ENCODE measurements at regions not wholly inside any gene's neighbourhood (a gene's known extent, or its start where the extent isn't known, plus 50 kb on each side); places are given as distances from the start of the nearest gene placed in this dataset.

DNA sequence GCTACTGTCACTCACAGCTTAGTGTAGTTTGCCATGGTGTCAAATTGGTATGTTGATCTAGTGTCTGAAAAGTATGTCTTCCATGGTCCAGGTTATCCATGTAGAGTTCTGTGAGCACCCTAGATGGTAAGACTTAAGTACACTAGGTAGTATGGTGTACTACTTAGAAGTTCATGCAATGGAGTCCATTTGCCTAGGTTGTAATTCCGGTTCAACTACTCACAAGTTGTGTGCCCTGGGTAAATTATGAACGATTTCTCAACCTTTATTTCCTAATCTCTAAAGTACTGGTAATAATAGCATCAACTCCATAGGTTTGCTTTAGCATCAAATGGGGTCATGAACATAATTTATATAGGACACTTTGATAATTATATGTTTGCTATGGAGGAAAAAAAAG is 666.2 kb upstream of the CELF2 start:
- Histone ChIP-seq H3K36me3 (ENCODE audit: low read length) (no peaks in the 10 kb centered on the region), H3K9ac (ENCODE audit: low read length) (no peak overlapping the region), H3K4me2 (ENCODE audit: low read depth, low read length, poor library complexity, severe bottlenecking) (no peak overlapping the region), H3K27me3 (ENCODE audit: low read length) (no peaks in the 10 kb centered on the region), H3K9me3 (ENCODE audit: insufficient read depth, low read length) (no peaks in the 10 kb centered on the region), H3K4me3 (ENCODE audit: insufficient read depth, low read length, poor library complexity, severe bottlenecking) (no peak overlapping the region), H3K9me2 (replicated peaks; ENCODE audit: insufficient read depth, low read length) (no peaks in the 10 kb centered on the region), H3K79me2 (ENCODE audit: insufficient read depth, low read length) (no peaks in the 10 kb centered on the region), H4K20me1 (ENCODE audit: low read depth, low read length) (no peaks in the 10 kb centered on the region), H3K27ac (ENCODE audit: low read depth, low read length) (no peak overlapping the region), H2AFZ (ENCODE audit: low read depth, low read length, severe bottlenecking) (no peak overlapping the region), H3F3A (ENCODE audit: insufficient read depth) (no peaks in the 10 kb centered on the region)
- no peak for TF ChIP-seq EZH2phosphoT487 (conservative IDR thresholded peaks at IDR 0.05; ENCODE audit: low read length)
- TF ChIP-seq, protein P1, sequence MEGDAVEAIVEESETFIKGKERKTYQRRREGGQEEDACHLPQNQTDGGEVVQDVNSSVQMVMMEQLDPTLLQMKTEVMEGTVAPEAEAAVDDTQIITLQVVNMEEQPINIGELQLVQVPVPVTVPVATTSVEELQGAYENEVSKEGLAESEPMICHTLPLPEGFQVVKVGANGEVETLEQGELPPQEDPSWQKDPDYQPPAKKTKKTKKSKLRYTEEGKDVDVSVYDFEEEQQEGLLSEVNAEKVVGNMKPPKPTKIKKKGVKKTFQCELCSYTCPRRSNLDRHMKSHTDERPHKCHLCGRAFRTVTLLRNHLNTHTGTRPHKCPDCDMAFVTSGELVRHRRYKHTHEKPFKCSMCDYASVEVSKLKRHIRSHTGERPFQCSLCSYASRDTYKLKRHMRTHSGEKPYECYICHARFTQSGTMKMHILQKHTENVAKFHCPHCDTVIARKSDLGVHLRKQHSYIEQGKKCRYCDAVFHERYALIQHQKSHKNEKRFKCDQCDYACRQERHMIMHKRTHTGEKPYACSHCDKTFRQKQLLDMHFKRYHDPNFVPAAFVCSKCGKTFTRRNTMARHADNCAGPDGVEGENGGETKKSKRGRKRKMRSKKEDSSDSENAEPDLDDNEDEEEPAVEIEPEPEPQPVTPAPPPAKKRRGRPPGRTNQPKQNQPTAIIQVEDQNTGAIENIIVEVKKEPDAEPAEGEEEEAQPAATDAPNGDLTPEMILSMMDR (IDR thresholded peaks at IDR 0.05; ENCODE audit: insufficient read depth, low read length, poor library complexity, severe bottlenecking): no peak

DNA sequence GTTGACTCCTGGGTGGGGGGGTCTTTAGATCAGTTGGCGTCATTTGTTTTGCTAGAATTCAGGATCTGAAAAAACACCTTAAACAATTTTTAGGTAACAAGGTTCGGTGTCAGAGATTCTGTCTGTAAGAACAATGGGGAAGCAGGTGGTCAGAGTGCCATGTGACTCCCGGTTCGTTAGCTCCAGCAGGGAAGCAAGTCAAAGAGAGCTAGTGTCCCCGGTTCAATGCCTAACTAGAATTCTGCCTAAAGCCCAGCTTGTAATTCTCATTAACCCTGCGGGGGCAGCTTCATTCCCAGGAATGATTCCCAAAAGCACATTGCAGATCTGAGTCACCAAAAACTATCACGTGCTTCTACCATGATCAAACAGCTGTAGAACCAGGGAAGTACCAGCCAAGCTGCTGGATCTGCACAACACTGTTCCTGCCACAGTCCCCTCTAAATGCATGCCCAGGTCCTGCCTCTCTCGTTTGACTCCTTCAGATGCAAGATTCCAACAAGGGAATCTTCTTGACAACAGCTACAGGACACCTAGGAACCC is 664.3 kb upstream of the CELF2 start:
- H3K9me3 ChIP-seq (ENCODE audit: insufficient read depth, low read length): no peaks in the 10 kb centered on the region
- TF ChIP-seq EZH2phosphoT487 (conservative IDR thresholded peaks at IDR 0.05; ENCODE audit: low read length): no peak
- TF ChIP-seq, protein P1 (IDR thresholded peaks at IDR 0.05; ENCODE audit: insufficient read depth, low read length, poor library complexity, severe bottlenecking): no peak
- no peak overlapping the region for H3K4me3 ChIP-seq (ENCODE audit: insufficient read depth, low read length, poor library complexity, severe bottlenecking)

DNA sequence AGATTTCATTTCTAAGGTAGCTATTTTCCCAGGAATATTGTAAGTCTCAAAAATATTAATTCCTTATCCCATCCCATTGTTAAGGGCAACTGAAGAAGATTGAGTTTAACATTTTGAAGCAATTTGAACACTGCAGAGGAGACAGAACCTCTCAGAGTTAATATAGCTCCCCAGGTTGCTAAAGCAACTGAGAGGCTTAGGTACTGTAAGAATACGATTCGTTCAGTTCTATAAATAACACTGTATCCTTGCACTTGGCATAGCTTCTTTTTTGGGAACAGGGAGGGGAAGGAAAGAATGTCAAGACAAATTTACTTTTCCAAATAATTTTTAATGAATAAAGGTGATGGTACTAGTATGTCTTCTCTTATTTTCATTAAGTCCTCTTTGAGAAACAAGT is 658.4 kb upstream of the CELF2 start:
- no peaks in the 10 kb centered on the region for H4K20me1 ChIP-seq (ENCODE audit: low read depth, low read length)
- H3K36me3 ChIP-seq (ENCODE audit: low read length): no peaks in the 10 kb centered on the region
- no peaks in the 10 kb centered on the region for H3K9me3 ChIP-seq (ENCODE audit: insufficient read depth, low read length)
- H3K27ac ChIP-seq (ENCODE audit: low read depth, low read length): no peak overlapping the region
- H3K27me3 ChIP-seq (ENCODE audit: low read length): no peaks in the 10 kb centered on the region
- H3K4me2 ChIP-seq (ENCODE audit: low read depth, low read length, poor library complexity, severe bottlenecking): no peak overlapping the region
- H2AFZ ChIP-seq (ENCODE audit: low read depth, low read length, severe bottlenecking): no peak overlapping the region
- TF ChIP-seq, protein P1 (IDR thresholded peaks at IDR 0.05; ENCODE audit: insufficient read depth, low read length, poor library complexity, severe bottlenecking): no peak
- TF ChIP-seq EZH2phosphoT487 (conservative IDR thresholded peaks at IDR 0.05; ENCODE audit: low read length): no peak
- no peak overlapping the region for H3K9ac ChIP-seq (ENCODE audit: low read length)
- H3F3A ChIP-seq (ENCODE audit: insufficient read depth): no peaks in the 10 kb centered on the region
- no peaks in the 10 kb centered on the region for H3K79me2 ChIP-seq (ENCODE audit: insufficient read depth, low read length)
- no peaks in the 10 kb centered on the region for H3K9me2 ChIP-seq (replicated peaks; ENCODE audit: insufficient read depth, low read length)
- no peak overlapping the region for H3K4me3 ChIP-seq (ENCODE audit: insufficient read depth, low read length, poor library complexity, severe bottlenecking)

More for the DNA sequence above, 664.3 kb upstream of the CELF2 start:
- Histone ChIP-seq H4K20me1 (ENCODE audit: low read depth, low read length) (no peaks in the 10 kb centered on the region), H3K27me3 (ENCODE audit: low read length) (no peaks in the 10 kb centered on the region), H2AFZ (ENCODE audit: low read depth, low read length, severe bottlenecking) (no peak overlapping the region), H3K4me2 (ENCODE audit: low read depth, low read length, poor library complexity, severe bottlenecking) (no peak overlapping the region), H3K79me2 (ENCODE audit: insufficient read depth, low read length) (no peaks in the 10 kb centered on the region), H3K36me3 (ENCODE audit: low read length) (no peaks in the 10 kb centered on the region), H3K27ac (ENCODE audit: low read depth, low read length) (no peak overlapping the region), H3F3A (ENCODE audit: insufficient read depth) (no peaks in the 10 kb centered on the region), H3K9me2 (replicated peaks; ENCODE audit: insufficient read depth, low read length) (no peaks in the 10 kb centered on the region), H3K9ac (ENCODE audit: low read length) (no peak overlapping the region)
